ENCODE measurements at regions not wholly inside any gene's neighbourhood (a gene's known extent, or its start where the extent isn't known, plus 50 kb on each side); places are given as distances from the start of the nearest gene placed in this dataset.

GRCh38 chr4:177128306-177128705 lies 181.4 kb upstream of the NEIL3 start:
- no peaks in the 10 kb centered on the region for H3K36me3 ChIP-seq (ENCODE audit: control insufficient read depth, insufficient read depth, low read length)
- Mint-ChIP-seq H3K4me1 (ENCODE audit: low read depth, unreplicated experiment) (no peaks in the 10 kb centered on the region), H3K27me3 (ENCODE audit: insufficient read depth, unreplicated experiment) (peaks cover 2% of the 10 kb centered on the region), H3K36me3 (ENCODE audit: insufficient read depth, unreplicated experiment) (no peaks in the 10 kb centered on the region), H3K27ac (ENCODE audit: unreplicated experiment) (no peak overlapping the region), H3K4me3 (ENCODE audit: unreplicated experiment) (no peak overlapping the region), H3K9me3 (ENCODE audit: unreplicated experiment) (no peaks in the 10 kb centered on the region)
- CTCF ChIA-PET, result no interaction called here
- no peaks in the 10 kb centered on the region for H3K27me3 ChIP-seq (replicated peaks; ENCODE audit: control insufficient read depth, insufficient read depth, low read length)
- H3K4me1 ChIP-seq, result no peaks in the 10 kb centered on the region
- no peak for TF ChIP-seq CTCF (IDR thresholded peaks at IDR 0.05; ENCODE audit: insufficient read depth in 1 of 2, low read depth in 1 of 2, low read length in 1 of 2, severe bottlenecking in 1 of 2, unreplicated experiment in 1 of 2)
- no peak overlapping the region for H3K4me3 ChIP-seq (ENCODE audit: low read depth, low read length)
- no peaks in the 10 kb centered on the region for H3K9me3 ChIP-seq
- intact Hi-C loops (cut with micrococcal nuclease; ENCODE audit: unreplicated experiment), result no loop called here
- POLR2A ChIA-PET, result no interaction called here
- DNase-seq, result no peak
- no TSS peak for BruUV-seq (replicated peaks)

GRCh38 chr4:177131736-177132135 lies 177.9 kb upstream of the NEIL3 start:
- Histone ChIP-seq H3K4me3 (ENCODE audit: low read depth, low read length) (no peak overlapping the region), H3K4me1 (no peaks in the 10 kb centered on the region), H3K36me3 (ENCODE audit: control insufficient read depth, insufficient read depth, low read length) (no peaks in the 10 kb centered on the region), H3K9me3 (no peaks in the 10 kb centered on the region), H3K27me3 (replicated peaks; ENCODE audit: control insufficient read depth, insufficient read depth, low read length) (no peaks in the 10 kb centered on the region)
- no TSS peak for BruUV-seq (replicated peaks)
- DNase-seq, result no peak
- Mint-ChIP-seq H3K4me1 (ENCODE audit: low read depth, unreplicated experiment) (no peaks in the 10 kb centered on the region), H3K27ac (ENCODE audit: unreplicated experiment) (no peak overlapping the region), H3K4me3 (ENCODE audit: unreplicated experiment) (no peak overlapping the region), H3K36me3 (ENCODE audit: insufficient read depth, unreplicated experiment) (no peaks in the 10 kb centered on the region), H3K27me3 (ENCODE audit: insufficient read depth, unreplicated experiment) (peaks cover 2% of the 10 kb centered on the region), H3K9me3 (ENCODE audit: unreplicated experiment) (no peaks in the 10 kb centered on the region)
- ChIA-PET CTCF (no interaction called here), POLR2A (no interaction called here)
- intact Hi-C loops (cut with micrococcal nuclease; ENCODE audit: unreplicated experiment), result no loop called here
- TF ChIP-seq CTCF (IDR thresholded peaks at IDR 0.05; ENCODE audit: insufficient read depth in 1 of 2, low read depth in 1 of 2, low read length in 1 of 2, severe bottlenecking in 1 of 2, unreplicated experiment in 1 of 2), result no peak

GRCh38 chr4:177147668-177148067 lies 162.0 kb upstream of the NEIL3 start:
- ChIA-PET POLR2A (no interaction called here), CTCF (no interaction called here)
- intact Hi-C loops (cut with micrococcal nuclease; ENCODE audit: unreplicated experiment), result no loop called here
- H3K36me3 Mint-ChIP-seq (ENCODE audit: insufficient read depth, unreplicated experiment), result no peaks in the 10 kb centered on the region
- Histone ChIP-seq H3K4me3 (ENCODE audit: low read depth, low read length) (no peak overlapping the region), H3K9me3 (no peaks in the 10 kb centered on the region), H3K27me3 (replicated peaks; ENCODE audit: control insufficient read depth, insufficient read depth, low read length) (no peaks in the 10 kb centered on the region), H3K4me1 (no peaks in the 10 kb centered on the region), H3K36me3 (ENCODE audit: control insufficient read depth, insufficient read depth, low read length) (no peaks in the 10 kb centered on the region)
- H3K4me3 Mint-ChIP-seq (ENCODE audit: unreplicated experiment), result no peak overlapping the region
- no peaks in the 10 kb centered on the region for H3K9me3 Mint-ChIP-seq (ENCODE audit: unreplicated experiment)
- H3K4me1 Mint-ChIP-seq (ENCODE audit: low read depth, unreplicated experiment), result no peaks in the 10 kb centered on the region
- BruUV-seq (replicated peaks), result no TSS peak
- no peak for TF ChIP-seq CTCF (IDR thresholded peaks at IDR 0.05; ENCODE audit: insufficient read depth in 1 of 2, low read depth in 1 of 2, low read length in 1 of 2, severe bottlenecking in 1 of 2, unreplicated experiment in 1 of 2)
- no peaks in the 10 kb centered on the region for H3K27me3 Mint-ChIP-seq (ENCODE audit: insufficient read depth, unreplicated experiment)
- H3K27ac Mint-ChIP-seq (ENCODE audit: unreplicated experiment), result no peak overlapping the region
- DNase-seq, result no peak
